ENCODE measurements at regions not wholly inside any gene's neighbourhood (a gene's known extent, or its start where the extent isn't known, plus 50 kb on each side); places are given as distances from the start of the nearest gene placed in this dataset.

GRCh38 chr3:197356275-197356674, 57.9 kb upstream of the DLG1 start:
- no peak overlapping the region for H3K14ac ChIP-seq (ENCODE audit: insufficient read length)
- no peak overlapping the region for H2AK5ac ChIP-seq (ENCODE audit: low read depth, low read length)
- no peak overlapping the region; the same call in 1 of the 2 replicates for H4K8ac ChIP-seq (ENCODE audit: extremely low read depth, insufficient read depth, low read length)
- no peak overlapping the region for H4K5ac ChIP-seq (ENCODE audit: insufficient read length, low read depth, low read length)
- no peaks in the 10 kb centered on the region for H3K79me1 ChIP-seq (ENCODE audit: low read depth, low read length)
- no peak for DNase-seq (ENCODE audit: low read depth in 1 of 2, low spot score in 2 of 2)
- no peak overlapping the region for H3K18ac ChIP-seq (ENCODE audit: extremely low read depth, low read length)
- no peak overlapping the region for H2BK20ac ChIP-seq (ENCODE audit: low read length)
- H3K9ac ChIP-seq (replicated peaks in 1 of 4; ENCODE audit: extremely low read depth in 1 of 4, low read depth in 3 of 4, low read length in 3 of 4), result no peak overlapping the region
- H2BK120ac ChIP-seq (replicated peaks; ENCODE audit: low read depth, low read length), result no peak overlapping the region
- no peak overlapping the region for H4K91ac ChIP-seq (replicated peaks; ENCODE audit: insufficient read length, low read length)
- no peak overlapping the region for H3K4me2 ChIP-seq (ENCODE audit: insufficient read depth in 1 of 2, low read depth in 2 of 2, low read length in 2 of 2)
- H3K79me2 ChIP-seq (ENCODE audit: control insufficient read depth in 1 of 2, insufficient read depth in 2 of 2, low read length in 2 of 2), result no peaks in the 10 kb centered on the region
- FAIRE-seq, result no peak
- no peak overlapping the region for H3K4ac ChIP-seq (replicated peaks; ENCODE audit: insufficient read length, low read depth, low read length)
- H3K56ac ChIP-seq (replicated peaks; ENCODE audit: insufficient read length, low read depth, low read length), result no peak overlapping the region
- no peak overlapping the region for H3K27ac ChIP-seq (ENCODE audit: low read depth, low read length)
- TF ChIP-seq KDM4A (IDR thresholded peaks at IDR 0.05; ENCODE audit: low read depth, low read length, severe bottlenecking) (no peak), TAF7 (optimal IDR thresholded peaks at IDR 0.05; ENCODE audit: borderline replicate concordance, low read depth, low read length) (no peak)
- H3K27me3 ChIP-seq (replicated peaks in 1 of 4; ENCODE audit: control insufficient read depth in 3 of 4, extremely low read depth in 1 of 4, insufficient read depth in 3 of 4, low read length in 3 of 4), result no peaks in the 10 kb centered on the region; a peak in 1 of 7 replicates
- no peak overlapping the region for H2BK15ac ChIP-seq (ENCODE audit: low read length)
- H3K23ac ChIP-seq (ENCODE audit: insufficient read length), result no peak overlapping the region
- 90% methylated on average over 14 of the region's 14 CpGs; no CpG with 5 or more reads in 1 of the 2 experiments for WGBS, 2 experiments (ENCODE audit: extremely low coverage in 1 of 2, insufficient coverage in 1 of 2, insufficient read length in 1 of 2, insufficient replicate concordance in 2 of 2, low coverage in 1 of 2, low lambda C conversion rate in 2 of 2, missing lambda C conversion rate in 1 of 2)
- H2BK12ac ChIP-seq (ENCODE audit: low read depth, low read length), result no peak overlapping the region
- no peaks in the 10 kb centered on the region for H3K23me2 ChIP-seq (ENCODE audit: low read depth, low read length)
- H2AFZ ChIP-seq (ENCODE audit: low read length), result no peak overlapping the region
- H2BK5ac ChIP-seq (ENCODE audit: low read depth, low read length), result no peak overlapping the region
- peaks cover 23 to 28% of the 10 kb centered on the region in 2 experiments for H3K9me3 ChIP-seq (ENCODE audit: insufficient read depth in 2 of 2, low read depth in 1 of 2, low read length in 1 of 2)
- H3K4me1 ChIP-seq (replicated peaks in 1 of 4; ENCODE audit: control insufficient read depth in 3 of 4, insufficient read depth in 4 of 4, low read length in 3 of 4), result peaks cover 0 to 6% (median under 1%) of the 10 kb centered on the region in 4 experiments; a peak in 3 of 7 replicates
- ChIA-PET POLR2A (ENCODE audit: partially characterized antibody) (no interaction called here), CTCF (ENCODE audit: partially characterized antibody) (interaction anchor here (0.6 to 1.2 kb wide), 3 partner anchors 132 to 157 kb away, joined by 3 read pairs; no protein-coding TSS in a partner anchor)
- no peaks in the 10 kb centered on the region for H4K20me1 ChIP-seq (replicated peaks in 1 of 2; ENCODE audit: control insufficient read depth in 1 of 2, insufficient read depth in 2 of 2, low read length in 2 of 2)
- no peak overlapping the region for H3K4me3 ChIP-seq (ENCODE audit: extremely low read depth in 1 of 4, insufficient read depth in 2 of 4, low read depth in 3 of 4, low read length in 4 of 4)
- H3K36me3 ChIP-seq (ENCODE audit: control insufficient read depth in 2 of 4, insufficient read depth in 4 of 4, low read length in 3 of 4), result no peaks in the 10 kb centered on the region

Measured in H1 (cell line).